Right renal pelvis (tissue), 4 donors: ENCODE measurements at regions not wholly inside any gene's neighbourhood (a gene's known extent, or its start where the extent isn't known, plus 50 kb on each side); places are given as distances from the start of the nearest gene placed in this dataset.

Source experiments
- DNase-seq, 4 donors: peaks; one replicate each; pipeline ENCODE4 v3.0.0-alpha.2; 2013; ENCODE audit warnings: low read depth in 4 of 4, low spot score in 3 of 4, missing footprints in 1 of 4

GRCh38 chr15:36362509-36362915 lies 216.9 kb upstream of the CDIN1 start:
- no peak for DNase-seq

- no peak for DNase-seq
Observed at GRCh38 chr15:36363335-36363734, 216.1 kb upstream of the CDIN1 start.

- DNase-seq = no peak
Observed at GRCh38 chr15:36364377-36364776, 215.0 kb upstream of the CDIN1 start.

GRCh38 chr15:36365963-36366362 lies 213.5 kb upstream of the CDIN1 start:
- no peak for DNase-seq

GRCh38 chr15:36370051-36370730 lies 209.2 kb upstream of the CDIN1 start:
- DNase-seq = no peak

- DNase-seq = no peak
Observed at GRCh38 chr15:36370731-36371112, 208.7 kb upstream of the CDIN1 start.

- DNase-seq = no peak
Observed at GRCh38 chr15:36371509-36371908, 207.9 kb upstream of the CDIN1 start.

GRCh38 chr15:36372968-36373367 lies 206.5 kb upstream of the CDIN1 start:
- no peak for DNase-seq

- no peak for DNase-seq
Observed at GRCh38 chr15:36373550-36373949, 205.9 kb upstream of the CDIN1 start.

- DNase-seq = no peak
Observed at GRCh38 chr15:36389107-36389506, 190.3 kb upstream of the CDIN1 start.

- DNase-seq = no peak
Observed at GRCh38 chr15:36390491-36390890, 188.9 kb upstream of the CDIN1 start.

GRCh38 chr15:36392676-36393266 lies 186.7 kb upstream of the CDIN1 start:
- no peak for DNase-seq

- no peak for DNase-seq
Observed at GRCh38 chr15:36398212-36398611, 181.2 kb upstream of the CDIN1 start.

GRCh38 chr15:36399276-36399675 lies 180.2 kb upstream of the CDIN1 start:
- DNase-seq = no peak

- DNase-seq = no peak
Observed at GRCh38 chr15:36400936-36401585, 178.4 kb upstream of the CDIN1 start.

GRCh38 chr15:36401586-36401966 lies 177.8 kb upstream of the CDIN1 start:
- DNase-seq = no peak

GRCh38 chr15:36403351-36403750 lies 176.1 kb upstream of the CDIN1 start:
- no peak for DNase-seq

- DNase-seq = no peak
Observed at GRCh38 chr15:36406366-36406765, 173.1 kb upstream of the CDIN1 start.

GRCh38 chr15:36406911-36407310 lies 172.5 kb upstream of the CDIN1 start:
- no peak for DNase-seq

- DNase-seq = no peak
Observed at GRCh38 chr15:36407647-36408046, 171.8 kb upstream of the CDIN1 start.

GRCh38 chr15:36409819-36410218 lies 169.6 kb upstream of the CDIN1 start:
- DNase-seq = no peak

- no peak for DNase-seq
Observed at GRCh38 chr15:36414670-36415069, 164.8 kb upstream of the CDIN1 start.
